ENCODE measurements at regions not wholly inside any gene's neighbourhood (a gene's known extent, or its start where the extent isn't known, plus 50 kb on each side); places are given as distances from the start of the nearest gene placed in this dataset.
"Not testable (repeated sequence)": the region's sequence is repeated elsewhere in the genome, so short reads cannot be mapped to it uniquely, and the experiment has no call there.

GRCh38 chr5:56763711-56764466, 51.5 kb upstream of the MAP3K1 start:
- peak; percentile 13 for DNase-seq

GRCh38 chr5:56763182-56763581, 52.2 kb upstream of the MAP3K1 start:
- no peak for DNase-seq

GRCh38 chr5:56761151-56761885, 54.0 kb upstream of the MAP3K1 start:
- DNase-seq = no peak

- no peak for DNase-seq
Observed at GRCh38 chr5:56760723-56761122, 54.6 kb upstream of the MAP3K1 start.

GRCh38 chr5:56759521-56760216, 55.7 kb upstream of the MAP3K1 start:
- no peak for DNase-seq

- DNase-seq = no peak
Observed at GRCh38 chr5:56757077-56757476, 58.3 kb upstream of the MAP3K1 start.

GRCh38 chr5:56755036-56755555, 60.3 kb upstream of the MAP3K1 start:
- DNase-seq = no peak

GRCh38 chr5:56753588-56753987, 61.8 kb upstream of the MAP3K1 start:
- not testable (repeated sequence) for DNase-seq

GRCh38 chr5:56751572-56752313, 63.6 kb upstream of the MAP3K1 start:
- DNase-seq = no peak

- DNase-seq = no peak
Observed at GRCh38 chr5:56749842-56750241, 65.5 kb upstream of the MAP3K1 start.

GRCh38 chr5:56746553-56747339, 68.6 kb upstream of the MAP3K1 start:
- peak; percentile 82 for DNase-seq

- DNase-seq = no peak
Observed at GRCh38 chr5:56745864-56746263, 69.5 kb upstream of the MAP3K1 start.

GRCh38 chr5:56740868-56741267, 74.5 kb upstream of the MAP3K1 start:
- DNase-seq = no peak

- peak; percentile 38 for DNase-seq
Observed at GRCh38 chr5:56739990-56740389, 75.4 kb upstream of the MAP3K1 start.

GRCh38 chr5:56737951-56738606, 77.3 kb upstream of the MAP3K1 start:
- no peak for DNase-seq

GRCh38 chr5:56737002-56737621, 78.2 kb upstream of the MAP3K1 start:
- DNase-seq = no peak

GRCh38 chr5:56735849-56736641, 79.3 kb upstream of the MAP3K1 start:
- DNase-seq = peak; percentile 76

- peak; percentile 58 for DNase-seq
Observed at GRCh38 chr5:56734091-56734694, 81.2 kb upstream of the MAP3K1 start.

GRCh38 chr5:56733580-56733979, 81.8 kb upstream of the MAP3K1 start:
- no peak for DNase-seq

GRCh38 chr5:56732121-56732520, 83.2 kb upstream of the MAP3K1 start:
- DNase-seq = no peak

All from RPMI8226 (cell line).